Kidney (tissue), 13 donors: ENCODE measurements at regions not wholly inside any gene's neighbourhood (a gene's known extent, or its start where the extent isn't known, plus 50 kb on each side); places are given as distances from the start of the nearest gene placed in this dataset.
A peak's percentile ranks its signal among the peaks of the same experiment; 100 is the strongest.

Experiments used
- DNase-seq, 5 donors: peaks; one replicate each; pipeline ENCODE4 v3.0.0-alpha.2; 2013 to 2020
- FAIRE-seq: peaks from 2 replicates; lab custom pipeline; 2012; peaks lifted over from hg19 to GRCh38; lab: Jason Lieb, UNC
- H3K27ac ChIP-seq, 2 donors: one replicate each; pipeline ENCODE4 v1.7.0; 2013; ENCODE audit warnings: low read depth in 2 of 2, low read length in 2 of 2, inconsistent platforms in 1 of 2
- H3K27me3 ChIP-seq: one replicate; pipeline ENCODE4 v1.7.1; 2013; ENCODE audit warnings: low read length, inconsistent platforms; ENCODE audit not compliant: control insufficient read depth, insufficient read depth
- H3K36me3 ChIP-seq, 3 donors: one replicate each; pipeline versions ENCODE4 v1.7.0 to v1.7.1; 2013; ENCODE audit warnings: low read length in 3 of 3, control low read depth in 1 of 3, inconsistent platforms in 1 of 3; ENCODE audit not compliant: insufficient read depth in 3 of 3, control insufficient read depth in 2 of 3
- H3K4me1 ChIP-seq, 3 donors: one replicate each; pipeline versions ENCODE4 v1.7.0 to v1.7.1; 2013; ENCODE audit warnings: low read length in 3 of 3, inconsistent platforms in 1 of 3, low read depth in 1 of 3; ENCODE audit not compliant: control insufficient read depth in 2 of 3, insufficient read depth in 2 of 3
- H3K4me3 ChIP-seq, 3 donors: one replicate each; pipeline versions ENCODE4 v1.7.0 to v1.8.1; 2013; ENCODE audit warnings: low read length in 3 of 3, control low read depth in 1 of 3, inconsistent platforms in 1 of 3
- H3K9ac ChIP-seq, 3 donors: one replicate each; pipeline versions ENCODE4 v1.7.0 to v1.7.1; 2013; ENCODE audit warnings: low read length in 3 of 3, control low read depth in 1 of 3, inconsistent platforms in 1 of 3
- H3K9me3 ChIP-seq, 3 donors: one replicate each; pipeline versions ENCODE4 v1.7.0 to v1.7.1; 2013; ENCODE audit warnings: low read length in 3 of 3, control low read depth in 1 of 3, inconsistent platforms in 1 of 3; ENCODE audit not compliant: control insufficient read depth in 2 of 3, insufficient read depth in 1 of 3
- CTCF ChIP-seq: IDR thresholded peaks from 3 replicates; pipeline ENCODE4 v1.5.1; 2012; ENCODE audit warnings: mild to moderate bottlenecking, moderate library complexity, borderline replicate concordance; ENCODE audit not compliant: insufficient read depth; ENCODE audit errors: extremely low read depth
- intact Hi-C: fragments of 100-400 bp; cut with DNase I; formaldehyde crosslinking; loops from one replicate; pipeline ENCODE4 v1.11.1; 2022
- donor health status: control.
- donor health status: control.
- donor health status: control.
- donor health status: control.
- donor health status: control.
- donor health status: DM: yes; HTN: yes; CAD: no.
- donor health status: Normal renal cell carcinoma (clear cell type).

- Histone ChIP-seq H3K4me3 (no peak overlapping the region), H3K36me3 (no peaks in the 10 kb centered on the region), H3K27me3 (no peaks in the 10 kb centered on the region), H3K9ac (no peak overlapping the region), H3K9me3 (no peaks in the 10 kb centered on the region), H3K27ac (no peak overlapping the region), H3K4me1 (no peaks in the 10 kb centered on the region)
- no peak for TF ChIP-seq CTCF
- intact Hi-C loops: no loop called here
- no peak for FAIRE-seq
- no peak for DNase-seq
These were observed 117.6 kb downstream of the MAGEB17 start for GRCh38 chrX:16284842-16285241.

GRCh38 chrX:16290997-16291396 is 123.7 kb downstream of the MAGEB17 start:
- Histone ChIP-seq H3K4me3 (no peak overlapping the region), H3K9ac (no peak overlapping the region), H3K36me3 (no peaks in the 10 kb centered on the region), H3K4me1 (no peaks in the 10 kb centered on the region), H3K9me3 (no peaks in the 10 kb centered on the region), H3K27ac (no peak overlapping the region), H3K27me3 (no peaks in the 10 kb centered on the region)
- FAIRE-seq (peak; percentile 32), DNase-seq (no peak)
- intact Hi-C loops: no loop called here
- TF ChIP-seq CTCF: no peak

- no peak overlapping the region for H3K27ac ChIP-seq
- no peak for FAIRE-seq
- TF ChIP-seq CTCF: no peak
- no peaks in the 10 kb centered on the region for H3K9me3 ChIP-seq
- H3K4me3 ChIP-seq: no peak overlapping the region
- intact Hi-C loops: no loop called here
- H3K27me3 ChIP-seq: peaks cover 5% of the 10 kb centered on the region
- peak in 1 of 5 donors; percentile 2 for DNase-seq
- no peaks in the 10 kb centered on the region for H3K36me3 ChIP-seq
- H3K4me1 ChIP-seq: no peaks in the 10 kb centered on the region
- no peak overlapping the region for H3K9ac ChIP-seq
These were observed 133.6 kb downstream of the MAGEB17 start for GRCh38 chrX:16300831-16301230.

DNA sequence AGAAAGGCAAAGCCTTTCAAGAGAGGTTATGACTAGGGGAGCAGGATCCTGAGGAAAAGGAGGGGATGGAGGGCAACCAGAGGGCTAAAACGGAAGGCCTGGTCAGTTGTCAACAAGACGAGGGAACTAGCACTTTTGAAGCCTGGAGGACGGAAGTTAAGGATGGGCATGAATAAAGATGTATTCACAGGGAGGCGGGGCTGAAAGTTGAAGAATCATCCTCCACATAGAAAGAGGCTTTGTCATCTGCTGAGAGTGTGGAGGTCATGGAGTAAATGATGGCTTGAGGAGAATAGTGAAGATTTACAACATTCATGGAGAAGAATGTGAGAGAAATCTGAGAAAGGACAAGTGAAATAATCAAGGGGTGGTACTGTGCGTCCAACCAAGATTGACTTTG is 137.5 kb downstream of the MAGEB17 start:
- intact Hi-C loops: no loop called here
- Histone ChIP-seq H3K9ac (no peak overlapping the region), H3K27ac (no peak overlapping the region), H3K27me3 (peaks cover 6% of the 10 kb centered on the region), H3K9me3 (no peaks in the 10 kb centered on the region), H3K4me3 (no peak overlapping the region), H3K4me1 (no peaks in the 10 kb centered on the region), H3K36me3 (no peaks in the 10 kb centered on the region)
- TF ChIP-seq CTCF: no peak
- no peak for DNase-seq
- no peak for FAIRE-seq
